Posterior cingulate gyrus (tissue), 11 donors: ENCODE measurements at regions not wholly inside any gene's neighbourhood (a gene's known extent, or its start where the extent isn't known, plus 50 kb on each side); places are given as distances from the start of the nearest gene placed in this dataset.
"Not testable (repeated sequence)": the region's sequence is repeated elsewhere in the genome, so short reads cannot be mapped to it uniquely, and the experiment has no call there.

Source experiments
- DNase-seq, 10 donors: peaks; one replicate each; pipeline versions ENCODE4 v3.0.0 to v3.0.0-alpha.2; 2020 to 2021; ENCODE audit warnings: mixed read lengths in 3 of 10
- intact Hi-C: fragments of 100-400 bp; cut with DNase I; formaldehyde crosslinking; loops from one replicate; pipeline ENCODE4 v1.15.1; 2023

GRCh38 chr2:82333697-82334096 lies 2029.1 kb upstream of the LRRTM1 start:
- intact Hi-C loops: no loop called here
- peak in 1 of 10 donors; percentile 49 for DNase-seq

DNA sequence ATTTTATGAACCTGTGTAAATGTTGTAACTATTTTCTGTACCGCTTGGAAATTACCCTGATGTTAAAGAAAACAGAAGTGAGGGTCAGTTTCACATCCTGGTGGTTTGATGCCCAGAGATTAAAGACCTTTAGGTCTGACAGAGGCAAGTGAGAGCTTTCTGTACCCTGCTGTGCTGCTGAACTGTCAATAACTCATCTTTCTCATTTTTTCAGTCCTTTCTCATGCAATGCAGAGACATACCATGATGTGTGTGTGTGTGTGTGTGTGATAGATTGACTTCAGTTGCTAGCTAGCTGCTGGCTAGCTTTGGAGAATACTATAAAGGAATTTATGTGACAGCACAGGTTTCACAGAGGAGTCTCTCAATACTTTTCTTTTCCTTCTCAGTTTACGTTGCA lies 2025.6 kb upstream of the LRRTM1 start:
- DNase-seq: no peak
- intact Hi-C loops: no loop called here

- intact Hi-C loops: not testable (repeated sequence)
- peak in 3 of 10 donors; percentile 66 to 81 (median 74) for DNase-seq
Measured at GRCh38 chr2:82326180-82326767, 2021.7 kb upstream of the LRRTM1 start.

DNA sequence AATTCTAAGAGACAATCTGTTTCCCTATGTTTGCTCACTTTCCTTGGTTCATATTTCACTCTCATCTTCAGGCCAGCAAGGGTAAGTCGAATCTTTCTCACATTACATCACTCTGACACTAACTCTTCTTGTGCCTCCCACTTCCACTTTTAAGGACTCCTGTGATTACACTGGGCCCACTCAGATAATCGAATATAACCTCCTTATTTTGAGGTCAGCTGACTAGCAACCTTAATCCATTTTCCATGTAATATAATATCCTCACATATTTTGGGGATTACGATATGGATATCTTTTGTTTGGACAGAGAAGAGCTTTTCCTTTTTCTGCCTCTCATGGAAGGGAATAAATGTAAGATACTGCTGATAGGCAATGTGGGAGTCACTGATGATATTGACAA lies 2015.7 kb upstream of the LRRTM1 start:
- intact Hi-C loops: no loop called here
- no peak for DNase-seq

- intact Hi-C loops: no loop called here
- no peak for DNase-seq
Measured at GRCh38 chr2:82317012-82317411, 2012.5 kb upstream of the LRRTM1 start.

- no peak for DNase-seq
- intact Hi-C loops: no loop called here
Measured at GRCh38 chr2:82316586-82316985, 2012.0 kb upstream of the LRRTM1 start.

DNA sequence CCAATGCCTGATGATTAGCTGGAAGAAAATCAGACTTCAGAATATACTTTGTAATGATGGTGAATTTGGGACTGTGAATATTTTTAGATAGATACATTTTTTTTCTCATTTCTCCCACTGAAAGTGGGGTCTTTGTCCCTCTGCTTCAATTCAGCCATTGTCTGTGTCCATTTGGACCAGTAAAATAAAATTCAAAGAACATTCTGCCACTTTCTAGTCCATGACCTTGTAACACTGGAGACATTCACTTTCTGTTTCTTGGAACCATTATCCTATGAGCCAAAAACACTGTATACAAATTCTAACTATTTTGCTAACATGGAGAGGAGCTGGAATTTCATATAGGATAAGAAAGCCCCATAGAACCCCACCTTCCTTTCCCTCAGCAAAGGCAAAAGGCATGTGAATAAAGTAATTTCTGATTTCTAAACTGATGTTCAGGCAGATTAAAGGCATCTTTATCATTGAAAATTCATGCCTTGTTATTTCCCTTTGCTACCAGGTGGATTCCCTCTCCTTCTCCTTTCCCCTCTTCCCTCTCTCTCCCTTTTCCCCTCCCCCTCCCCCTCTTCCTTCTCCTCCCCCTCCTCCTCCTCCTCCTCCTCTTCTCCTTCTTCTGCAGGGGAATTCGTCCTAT lies 2010.4 kb upstream of the LRRTM1 start:
- intact Hi-C loops: no loop called here
- no peak for DNase-seq

DNA sequence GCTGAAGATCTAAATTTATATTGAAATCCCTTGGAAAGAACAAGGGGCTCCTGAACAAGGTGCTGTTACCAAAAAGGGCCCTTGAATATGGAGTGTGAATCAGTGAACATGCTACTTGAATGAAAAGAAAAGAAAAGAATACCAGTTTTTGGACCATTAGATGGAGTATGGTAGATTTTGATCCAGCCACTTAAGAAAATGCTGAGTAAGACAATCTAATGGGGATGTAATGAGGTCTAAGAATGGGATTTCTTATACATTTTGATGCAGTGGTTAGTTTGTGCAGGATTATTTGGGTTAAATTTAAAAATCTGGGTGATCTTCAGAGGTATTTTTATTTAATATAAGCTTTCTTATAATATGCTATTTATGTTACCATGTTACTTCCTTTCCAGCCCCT lies 2003.0 kb upstream of the LRRTM1 start:
- DNase-seq: no peak
- intact Hi-C loops: no loop called here

DNA sequence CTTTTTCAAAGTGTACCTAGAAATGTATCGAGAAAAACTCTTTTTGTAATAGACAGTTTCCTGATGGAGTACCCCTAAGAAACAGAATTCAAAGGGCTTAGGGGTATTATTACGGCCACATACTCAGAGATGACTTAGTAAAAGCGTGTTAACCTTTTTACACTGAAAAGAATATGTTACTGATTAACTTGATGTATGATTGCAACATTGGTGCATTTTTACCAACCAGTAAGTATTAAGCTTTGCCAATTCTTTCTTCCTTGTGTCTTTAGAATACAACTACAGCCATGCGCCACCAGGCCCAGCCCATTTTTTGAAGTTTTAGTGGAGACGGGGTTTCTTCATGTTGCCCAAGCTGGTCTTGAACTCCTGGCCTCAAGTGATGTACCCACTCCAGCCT lies 1997.0 kb upstream of the LRRTM1 start:
- DNase-seq: no peak
- intact Hi-C loops: no loop called here

GRCh38 chr2:82289446-82289845 lies 1984.9 kb upstream of the LRRTM1 start:
- no peak for DNase-seq
- intact Hi-C loops: no loop called here

GRCh38 chr2:82283075-82283474 lies 1978.5 kb upstream of the LRRTM1 start:
- intact Hi-C loops: no loop called here
- no peak for DNase-seq

GRCh38 chr2:82282111-82282882 lies 1977.7 kb upstream of the LRRTM1 start:
- peak in 1 of 10 donors; percentile 49 for DNase-seq
- intact Hi-C loops: no loop called here

- no peak for DNase-seq
- intact Hi-C loops: no loop called here
Measured at GRCh38 chr2:82279367-82279766, 1974.8 kb upstream of the LRRTM1 start.

DNA sequence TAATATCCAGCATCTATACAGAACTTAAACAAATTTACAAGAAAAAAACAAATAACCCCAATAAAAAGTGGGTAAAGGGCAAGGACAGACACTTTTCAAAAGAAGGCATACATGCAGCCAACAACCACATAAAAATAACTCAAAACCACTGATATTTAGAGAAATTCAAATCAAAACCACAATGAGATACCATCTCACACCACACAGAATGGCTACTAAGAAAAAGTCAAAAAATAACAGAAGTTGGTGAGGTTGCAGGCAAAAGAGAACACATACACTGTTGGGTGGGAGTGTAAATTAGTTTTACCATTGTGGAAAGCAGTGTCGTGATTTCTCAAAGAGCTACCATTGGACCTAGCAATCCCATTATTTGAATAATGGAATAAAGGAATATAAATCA lies 1973.9 kb upstream of the LRRTM1 start:
- intact Hi-C loops: no loop called here
- DNase-seq: no peak

- DNase-seq: no peak
- intact Hi-C loops: no loop called here
Measured at GRCh38 chr2:82275599-82275998, 1971.0 kb upstream of the LRRTM1 start.

DNA sequence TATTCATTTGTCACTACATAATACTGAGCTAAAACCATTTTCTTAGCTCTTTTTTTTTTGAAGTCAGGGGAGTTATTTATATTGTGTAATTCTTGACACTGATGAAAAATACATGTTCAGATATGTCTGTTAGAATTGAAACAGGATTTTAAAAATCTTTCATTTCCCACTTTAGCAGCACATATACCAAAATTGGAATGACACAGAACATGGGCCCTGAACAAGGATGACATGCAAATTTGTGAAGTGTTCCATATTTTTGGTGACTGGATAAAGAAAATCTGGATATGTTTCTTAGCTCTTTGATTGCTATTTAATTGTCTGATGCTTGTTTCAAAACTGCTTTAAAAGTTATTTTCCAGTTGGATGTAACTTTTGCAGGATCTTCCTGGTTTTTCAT lies 1963.9 kb upstream of the LRRTM1 start:
- DNase-seq: no peak
- intact Hi-C loops: no loop called here

- intact Hi-C loops: no loop called here
- peak in 1 of 10 donors; percentile 20 for DNase-seq
Measured at GRCh38 chr2:82260521-82260920, 1956.0 kb upstream of the LRRTM1 start.

DNA sequence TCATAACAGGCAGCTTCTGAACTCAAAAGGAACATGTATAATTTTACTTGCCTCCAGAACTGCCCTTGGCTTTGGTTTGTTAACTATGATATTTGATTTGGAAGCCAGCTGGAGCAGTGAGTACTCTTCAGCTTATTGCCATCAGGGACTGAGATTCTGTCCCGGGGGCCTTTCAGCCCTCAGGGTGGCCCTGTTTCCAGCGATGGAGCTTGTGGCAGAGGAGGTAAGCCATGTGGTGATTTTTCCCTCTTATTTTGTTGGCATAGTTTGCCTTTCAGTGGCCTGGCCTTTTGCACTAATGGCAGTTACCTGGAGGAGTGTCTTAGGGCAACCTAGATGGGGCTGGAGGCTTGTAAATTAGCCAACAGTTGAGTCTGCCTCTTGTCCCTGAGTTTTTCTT lies 1955.0 kb upstream of the LRRTM1 start:
- intact Hi-C loops: no loop called here
- peak in 1 of 10 donors; percentile 55 for DNase-seq

GRCh38 chr2:82257796-82258555 lies 1953.4 kb upstream of the LRRTM1 start:
- DNase-seq: no peak
- intact Hi-C loops: no loop called here

DNA sequence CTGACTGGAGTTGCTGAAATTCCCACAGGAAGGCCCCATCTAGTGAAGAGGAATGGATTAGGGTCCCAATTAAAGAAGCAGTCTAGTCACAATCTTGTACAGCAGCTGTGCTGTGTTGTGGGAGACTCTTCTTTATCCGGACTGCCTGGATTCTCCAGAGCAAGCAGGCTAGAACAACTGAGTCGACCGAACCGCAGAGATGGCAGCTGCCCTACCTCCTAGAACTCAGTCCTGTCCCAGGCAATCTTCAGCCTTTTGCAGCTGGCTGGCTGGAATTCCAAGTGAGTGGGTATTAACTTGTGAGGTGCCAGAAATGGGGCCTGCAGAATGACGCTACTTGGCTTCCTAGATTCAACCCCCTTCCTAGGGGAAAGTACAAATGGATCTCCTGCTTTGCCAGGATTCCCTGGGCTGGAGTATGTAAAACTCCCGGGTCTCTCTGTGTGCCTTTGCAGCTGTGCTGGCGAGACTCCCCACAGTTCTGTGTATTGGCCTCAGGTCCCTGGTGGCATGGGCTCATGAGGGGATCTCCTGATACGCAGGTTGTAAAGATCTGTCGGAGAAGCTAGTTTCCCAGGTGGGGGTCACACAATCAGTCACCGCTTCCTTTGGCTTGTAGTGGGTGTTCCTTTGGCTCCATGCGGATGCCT lies 1952.6 kb upstream of the LRRTM1 start:
- peak in 1 of 10 donors; percentile 28 for DNase-seq
- intact Hi-C loops: no loop called here

DNA sequence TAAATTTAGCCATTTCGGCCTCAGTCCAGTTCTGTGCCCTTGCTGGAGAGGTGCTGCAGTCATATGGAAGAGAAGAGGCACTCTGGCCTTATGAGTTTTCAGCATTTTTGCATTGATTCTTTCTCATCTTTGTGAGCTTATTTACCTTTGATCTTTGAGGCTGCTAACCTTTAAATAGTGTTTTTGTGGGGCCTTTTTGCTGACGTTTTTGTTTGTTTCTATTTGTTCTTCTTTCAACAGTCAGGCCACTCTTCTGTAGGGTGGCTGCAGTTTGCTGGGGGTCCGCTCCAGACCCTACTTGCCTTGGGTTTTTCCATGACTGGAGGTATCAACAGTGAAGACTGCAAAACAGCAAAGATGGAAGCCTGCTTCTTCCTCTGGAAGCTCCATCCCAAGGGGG lies 1951.7 kb upstream of the LRRTM1 start:
- DNase-seq: peak in 1 of 10 donors; percentile 27

More for the DNA sequence above, 1951.7 kb upstream of the LRRTM1 start:
- intact Hi-C loops: no loop called here
